Small intestine (tissue), 7 donors: ENCODE measurements at regions not wholly inside any gene's neighbourhood (a gene's known extent, or its start where the extent isn't known, plus 50 kb on each side); places are given as distances from the start of the nearest gene placed in this dataset.
"Not testable (repeated sequence)": the region's sequence is repeated elsewhere in the genome, so short reads cannot be mapped to it uniquely, and the experiment has no call there.

Experiments used
- DNase-seq, 2 donors: peaks; one replicate each; pipeline versions ENCODE4 v3.0.0 to v3.0.0-alpha.2; 2013
- FAIRE-seq: peaks from 2 replicates; lab custom pipeline; 2012; peaks lifted over from hg19 to GRCh38; lab: Jason Lieb, UNC
- H3K27ac ChIP-seq, 3 donors: one replicate each; pipeline ENCODE4 v1.5.1; 2013; ENCODE audit warnings: low read length in 2 of 3, mild to moderate bottlenecking in 2 of 3, control low read depth in 1 of 3, inconsistent platforms in 1 of 3, low read depth in 1 of 3, moderate library complexity in 1 of 3
- H3K27me3 ChIP-seq, 3 donors: one replicate each; pipeline ENCODE4 v1.6.1; 2013; ENCODE audit warnings: low read length in 3 of 3, inconsistent platforms in 1 of 3; ENCODE audit not compliant: control insufficient read depth in 3 of 3, insufficient read depth in 3 of 3
- H3K36me3 ChIP-seq, 3 donors: one replicate each; pipeline ENCODE4 v1.6.1; 2013; ENCODE audit warnings: low read length in 3 of 3, inconsistent platforms in 1 of 3, low read depth in 1 of 3, mild to moderate bottlenecking in 1 of 3, moderate library complexity in 1 of 3; ENCODE audit not compliant: control insufficient read depth in 3 of 3, insufficient read depth in 2 of 3
- H3K4me1 ChIP-seq, 3 donors: one replicate each; pipeline ENCODE4 v1.6.1; 2013; ENCODE audit warnings: low read length in 2 of 3, inconsistent platforms in 1 of 3, low read depth in 1 of 3, mild to moderate bottlenecking in 1 of 3, moderate library complexity in 1 of 3; ENCODE audit not compliant: control insufficient read depth in 3 of 3, insufficient read depth in 2 of 3
- H3K4me3 ChIP-seq, 3 donors: one replicate each; pipeline ENCODE4 v1.5.1; 2013; ENCODE audit warnings: low read length in 3 of 3, control low read depth in 1 of 3, inconsistent platforms in 1 of 3, low read depth in 1 of 3, mild to moderate bottlenecking in 1 of 3, moderate library complexity in 1 of 3
- H3K9me3 ChIP-seq, 2 donors: one replicate each; pipeline ENCODE4 v1.6.1; 2013; ENCODE audit warnings: low read depth in 1 of 2, low read length in 1 of 2; ENCODE audit not compliant: control insufficient read depth in 2 of 2, insufficient read depth in 1 of 2
- WGBS, 3 donors: extraction: QIAGEN DNeasy Blood & Tissue Kit; methylation state at CpG; one replicate each; pipeline ENCODE4 v1.1.7; 2013; 5-methylcytosine and 5-hydroxymethylcytosine counted together
- donor health status: healthy with polysubstance abuse.
- donor health status: control.
- donor health status: control.
- donor health status: Bipolar disorder and iron deficiency.
- donor health status: healthy.

DNA sequence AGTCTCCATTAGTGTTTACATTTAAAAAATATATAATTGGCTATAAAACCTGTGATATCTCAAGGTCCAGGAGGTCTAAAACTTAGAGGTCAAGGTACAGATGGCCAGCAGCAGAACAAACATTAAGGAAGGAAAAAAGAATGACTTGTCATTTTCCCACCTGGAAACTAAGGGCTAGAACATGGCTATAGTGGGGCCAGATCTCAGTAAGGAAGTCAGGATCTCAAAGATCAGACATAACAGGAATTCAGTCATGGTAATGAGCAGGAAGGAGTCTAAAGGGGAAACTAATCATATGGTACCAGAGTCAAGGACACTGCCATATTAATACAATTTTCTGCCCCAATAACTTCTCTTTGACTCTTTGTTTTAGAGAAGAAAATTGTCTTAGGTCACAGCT, 1018.8 kb downstream of the PLA2G4A start:
- H3K4me3 ChIP-seq: no peak overlapping the region

GRCh38 chr1:187848321-187848720, 1019.6 kb downstream of the PLA2G4A start:
- 76 to 81% (median 78%) methylated on average over 3 of the region's 3 CpGs for WGBS, 3 donors
- DNase-seq: no peak
- Histone ChIP-seq H3K4me1 (no peaks in the 10 kb centered on the region), H3K27me3 (no peaks in the 10 kb centered on the region), H3K9me3 (no peaks in the 10 kb centered on the region), H3K27ac (no peak overlapping the region), H3K36me3 (no peaks in the 10 kb centered on the region), H3K4me3 (no peak overlapping the region)
- no peak for FAIRE-seq

More for the DNA sequence above, 1018.8 kb downstream of the PLA2G4A start:
- DNase-seq (no peak), FAIRE-seq (no peak)
- Histone ChIP-seq H3K27ac (no peak overlapping the region), H3K27me3 (no peaks in the 10 kb centered on the region), H3K9me3 (peaks cover 0 to 4% of the 10 kb centered on the region in 2 donors), H3K36me3 (no peaks in the 10 kb centered on the region), H3K4me1 (no peaks in the 10 kb centered on the region)

GRCh38 chr1:187850146-187850545, 1021.4 kb downstream of the PLA2G4A start:
- WGBS, 3 donors: 87 to 96% (median 90%) methylated on average over 21 to 26 of the region's 26 CpGs
- FAIRE-seq, H3K4me3 ChIP-seq, H3K4me1 ChIP-seq, H3K9me3 ChIP-seq, H3K36me3 ChIP-seq, H3K27me3 ChIP-seq, DNase-seq, H3K27ac ChIP-seq: not testable (repeated sequence)

- no peaks in the 10 kb centered on the region for H3K4me1 ChIP-seq
- no peak overlapping the region for H3K4me3 ChIP-seq
- FAIRE-seq (no peak), DNase-seq (no peak)
- WGBS, 3 donors: 87 to 89% (median 88%) methylated on average over 2 of the region's 2 CpGs
- H3K9me3 ChIP-seq: no peaks in the 10 kb centered on the region
- no peaks in the 10 kb centered on the region for H3K36me3 ChIP-seq
- H3K27me3 ChIP-seq: no peaks in the 10 kb centered on the region
- H3K27ac ChIP-seq: no peak overlapping the region
These were observed 1024.8 kb downstream of the PLA2G4A start for GRCh38 chr1:187853505-187853904.

- WGBS, 3 donors: 90 to 97% (median 96%) methylated on average over 2 of the region's 2 CpGs
- no peak for FAIRE-seq
- Histone ChIP-seq H3K27ac (no peak overlapping the region), H3K27me3 (no peaks in the 10 kb centered on the region), H3K4me1 (no peaks in the 10 kb centered on the region), H3K9me3 (no peaks in the 10 kb centered on the region), H3K36me3 (no peaks in the 10 kb centered on the region), H3K4me3 (no peak overlapping the region)
- no peak for DNase-seq
These were observed 1025.7 kb downstream of the PLA2G4A start for GRCh38 chr1:187854457-187854856.

- Histone ChIP-seq H3K27ac (no peak overlapping the region), H3K36me3 (no peaks in the 10 kb centered on the region), H3K9me3 (no peaks in the 10 kb centered on the region), H3K4me3 (no peak overlapping the region), H3K27me3 (no peaks in the 10 kb centered on the region), H3K4me1 (no peaks in the 10 kb centered on the region)
- FAIRE-seq (no peak), DNase-seq (no peak)
- WGBS, 3 donors: 22 to 51% (median 41%) methylated on average over 1 of the region's 1 CpG
These were observed 1033.8 kb downstream of the PLA2G4A start for GRCh38 chr1:187862506-187862905.

DNA sequence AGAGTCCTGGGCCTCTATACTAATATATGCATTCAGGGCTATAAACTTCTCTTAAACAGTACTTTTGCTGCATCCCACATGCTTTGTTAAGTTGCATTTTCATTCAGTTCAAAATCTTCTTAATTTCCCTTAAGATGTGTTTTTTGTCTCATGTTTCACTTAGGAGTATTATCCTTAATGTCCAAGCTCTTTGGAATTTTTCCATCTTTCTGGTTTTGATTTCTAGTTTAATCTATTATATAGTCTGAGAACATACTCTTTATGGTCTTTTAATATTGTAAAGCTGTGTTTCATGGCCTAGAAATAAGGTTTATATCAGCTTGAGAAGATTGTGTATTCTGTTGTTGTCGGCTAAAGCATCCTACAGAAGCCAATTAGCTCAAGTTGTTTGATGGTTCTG, 1041.8 kb downstream of the PLA2G4A start:
- Histone ChIP-seq H3K27me3 (no peaks in the 10 kb centered on the region), H3K36me3 (no peaks in the 10 kb centered on the region), H3K27ac (no peak overlapping the region), H3K4me1 (no peaks in the 10 kb centered on the region), H3K9me3 (no peaks in the 10 kb centered on the region), H3K4me3 (no peak overlapping the region)
- DNase-seq: no peak
- FAIRE-seq: no peak
- 68 to 79% (median 69%) methylated on average over 1 of the region's 1 CpG for WGBS, 3 donors

DNA sequence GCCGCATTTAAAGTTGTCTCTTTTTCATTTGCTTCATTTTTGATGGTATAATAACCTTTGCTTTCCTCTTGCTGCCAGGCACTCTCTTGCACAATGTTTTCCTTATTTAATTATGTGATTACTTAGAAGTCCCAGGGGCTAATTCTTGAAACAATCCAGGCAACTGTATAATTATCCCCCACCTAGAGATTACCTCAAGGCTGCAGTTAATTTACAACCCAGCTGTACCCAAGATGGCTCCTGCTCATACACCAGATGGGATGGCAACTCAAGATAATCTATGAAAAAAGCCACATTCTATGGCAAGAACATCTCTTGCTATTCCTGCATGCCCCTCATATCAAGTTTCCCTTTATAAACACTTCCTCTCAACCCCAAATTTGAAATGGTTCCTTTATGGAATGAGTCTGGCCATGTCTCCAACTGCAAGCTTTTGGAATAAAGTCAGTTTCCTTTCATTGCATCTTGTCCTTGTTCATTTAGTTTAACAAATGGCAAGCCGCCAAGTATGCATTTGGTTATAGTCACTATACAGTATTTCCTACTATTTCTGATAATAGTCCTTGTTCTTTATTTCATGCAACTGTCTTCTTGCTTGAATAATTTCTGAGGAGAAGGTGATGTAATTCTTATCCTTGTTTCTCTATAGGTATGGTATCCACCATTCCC, 1042.6 kb downstream of the PLA2G4A start:
- 28 to 40% (median 40%) methylated on average over 2 of the region's 2 CpGs for WGBS, 3 donors
- H3K36me3 ChIP-seq: no peaks in the 10 kb centered on the region
- no peaks in the 10 kb centered on the region for H3K9me3 ChIP-seq
- FAIRE-seq: no peak
- H3K27me3 ChIP-seq: no peaks in the 10 kb centered on the region
- DNase-seq: no peak
- H3K27ac ChIP-seq: no peak overlapping the region
- no peaks in the 10 kb centered on the region for H3K4me1 ChIP-seq
- H3K4me3 ChIP-seq: no peak overlapping the region

- Histone ChIP-seq H3K36me3 (no peaks in the 10 kb centered on the region), H3K27me3 (no peaks in the 10 kb centered on the region), H3K4me1 (no peaks in the 10 kb centered on the region), H3K27ac (no peak overlapping the region), H3K4me3 (no peak overlapping the region), H3K9me3 (no peaks in the 10 kb centered on the region)
- WGBS, 3 donors: 83 to 85% (median 85%) methylated on average over 3 of the region's 3 CpGs
- FAIRE-seq (no peak), DNase-seq (no peak)
These were observed 1043.8 kb downstream of the PLA2G4A start for GRCh38 chr1:187872550-187872949.
